Colonic mucosa (tissue), 4 donors: ENCODE measurements at regions not wholly inside any gene's neighbourhood (a gene's known extent, or its start where the extent isn't known, plus 50 kb on each side); places are given as distances from the start of the nearest gene placed in this dataset.

Source experiments
- DNase-seq: peaks from one replicate; pipeline ENCODE4 v3.0.0-alpha.2; 2020
- H3K27ac ChIP-seq: fragments of 200-600 bp; one replicate; pipeline ENCODE4 v1.8.0; 2021
- H3K27me3 ChIP-seq: fragments of 200-600 bp; one replicate; pipeline ENCODE4 v1.8.0; 2021
- H3K36me3 ChIP-seq: fragments of 200-600 bp; one replicate; pipeline ENCODE4 v1.8.0; 2021
- H3K4me1 ChIP-seq: fragments of 200-600 bp; one replicate; pipeline ENCODE4 v1.8.0; 2021; ENCODE audit warnings: mild to moderate bottlenecking
- H3K4me3 ChIP-seq: fragments of 200-600 bp; one replicate; pipeline ENCODE4 v1.8.0; 2021
- H3K9ac ChIP-seq, 2 donors: one replicate each; pipeline ENCODE4 v1.7.0; 2013; ENCODE audit warnings: control low read depth in 2 of 2, low read depth in 2 of 2, low read length in 2 of 2
- H3K9me3 ChIP-seq: fragments of 200-600 bp; one replicate; pipeline ENCODE4 v1.8.0; 2021
- CTCF ChIP-seq: fragments of 200-600 bp; IDR thresholded peaks from one replicate; pipeline ENCODE4 v1.8.0; 2022; ENCODE audit warnings: antibody characterized with exemption, mild to moderate bottlenecking
- intact Hi-C: fragments of 100-400 bp; cut with DNase I; formaldehyde crosslinking; loops from one replicate; pipeline ENCODE4 v1.14.1; 2022
- donor health status: healthy.
- donor health status: DM: no; HTN: no; CAD: no.
- donor health status: DM: no; HTN: no; CAD: no.

- intact Hi-C loops, result no loop called here
- no peak for TF ChIP-seq CTCF
- H3K9ac ChIP-seq, result no peak overlapping the region
Observed at GRCh38 chr5:167688341-167689130, 602.9 kb upstream of the WWC1 start.

GRCh38 chr5:167694325-167695147, 596.9 kb upstream of the WWC1 start:
- intact Hi-C loops, result no loop called here
- DNase-seq, result no peak
- no peaks in the 10 kb centered on the region for H3K9me3 ChIP-seq

More at GRCh38 chr5:167688341-167689130, 602.9 kb upstream of the WWC1 start:
- no peaks in the 10 kb centered on the region for H3K9me3 ChIP-seq
- H3K4me1 ChIP-seq, result no peaks in the 10 kb centered on the region
- H3K27me3 ChIP-seq, result no peaks in the 10 kb centered on the region
- no peak for DNase-seq
- no peaks in the 10 kb centered on the region for H3K36me3 ChIP-seq
- no peak overlapping the region for H3K4me3 ChIP-seq
- no peak overlapping the region for H3K27ac ChIP-seq

GRCh38 chr5:167696558-167697314, 594.7 kb upstream of the WWC1 start:
- intact Hi-C loops, result no loop called here
- no peak for DNase-seq
- TF ChIP-seq CTCF, result no peak

More at GRCh38 chr5:167694325-167695147, 596.9 kb upstream of the WWC1 start:
- Histone ChIP-seq H3K27ac (no peak overlapping the region), H3K27me3 (no peaks in the 10 kb centered on the region), H3K9ac (no peak overlapping the region), H3K4me1 (no peaks in the 10 kb centered on the region), H3K36me3 (no peaks in the 10 kb centered on the region), H3K4me3 (no peak overlapping the region)
- TF ChIP-seq CTCF, result no peak

GRCh38 chr5:167699432-167699831, 592.0 kb upstream of the WWC1 start:
- no peak for DNase-seq
- intact Hi-C loops, result no loop called here
- no peak overlapping the region for H3K9ac ChIP-seq
- H3K9me3 ChIP-seq, result no peaks in the 10 kb centered on the region
- H3K27me3 ChIP-seq, result no peaks in the 10 kb centered on the region
- H3K27ac ChIP-seq, result no peak overlapping the region
- no peaks in the 10 kb centered on the region for H3K4me1 ChIP-seq
- H3K4me3 ChIP-seq, result no peak overlapping the region
- no peak for TF ChIP-seq CTCF
- no peaks in the 10 kb centered on the region for H3K36me3 ChIP-seq

More at GRCh38 chr5:167696558-167697314, 594.7 kb upstream of the WWC1 start:
- Histone ChIP-seq H3K27ac (no peak overlapping the region), H3K4me3 (no peak overlapping the region), H3K27me3 (no peaks in the 10 kb centered on the region), H3K36me3 (no peaks in the 10 kb centered on the region), H3K4me1 (no peaks in the 10 kb centered on the region), H3K9me3 (no peaks in the 10 kb centered on the region), H3K9ac (no peak overlapping the region)

GRCh38 chr5:167701051-167701450, 590.4 kb upstream of the WWC1 start:
- Histone ChIP-seq H3K36me3 (no peaks in the 10 kb centered on the region), H3K9me3 (no peaks in the 10 kb centered on the region), H3K27ac (no peak overlapping the region), H3K9ac (no peak overlapping the region), H3K4me3 (no peak overlapping the region), H3K4me1 (no peaks in the 10 kb centered on the region), H3K27me3 (no peaks in the 10 kb centered on the region)
- DNase-seq, result no peak
- intact Hi-C loops, result no loop called here
- no peak for TF ChIP-seq CTCF
